GM21381 (cell line): ENCODE measurements at regions not wholly inside any gene's neighbourhood (a gene's known extent, or its start where the extent isn't known, plus 50 kb on each side); places are given as distances from the start of the nearest gene placed in this dataset.

Source experiments
- ATAC-seq: cut with Tn5 transposase; IDR thresholded peaks from one replicate; pipeline ENCODE4 v1.9.1; 2021; ENCODE audit warnings: mild to moderate bottlenecking, moderate library complexity; ENCODE audit not compliant: unreplicated experiment

- ATAC-seq = no peak
Measured at GRCh38 chr6:21807299-21808044, 213.9 kb downstream of the SOX4 start.

DNA sequence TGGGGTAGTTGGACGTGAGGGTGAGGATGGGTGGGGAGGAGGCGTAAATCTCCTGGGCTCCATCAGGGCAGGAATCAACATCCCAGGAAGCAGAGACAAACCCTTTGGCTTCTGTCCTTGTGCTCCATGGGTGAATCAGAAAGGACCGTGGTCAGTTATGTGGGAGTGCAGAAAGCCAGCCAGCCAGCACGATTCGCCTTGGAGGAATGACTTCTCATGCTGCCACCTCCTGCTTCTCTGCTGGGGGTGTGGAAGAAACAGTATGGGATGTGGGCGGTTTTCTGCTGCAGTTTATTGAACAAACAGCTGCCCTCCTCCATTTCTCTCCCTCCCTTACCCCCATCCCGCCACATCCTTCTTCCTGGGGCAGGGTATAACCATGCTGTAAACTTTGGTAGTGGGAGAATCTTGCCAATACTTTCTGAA lies 214.5 kb downstream of the SOX4 start:
- ATAC-seq = no peak

DNA sequence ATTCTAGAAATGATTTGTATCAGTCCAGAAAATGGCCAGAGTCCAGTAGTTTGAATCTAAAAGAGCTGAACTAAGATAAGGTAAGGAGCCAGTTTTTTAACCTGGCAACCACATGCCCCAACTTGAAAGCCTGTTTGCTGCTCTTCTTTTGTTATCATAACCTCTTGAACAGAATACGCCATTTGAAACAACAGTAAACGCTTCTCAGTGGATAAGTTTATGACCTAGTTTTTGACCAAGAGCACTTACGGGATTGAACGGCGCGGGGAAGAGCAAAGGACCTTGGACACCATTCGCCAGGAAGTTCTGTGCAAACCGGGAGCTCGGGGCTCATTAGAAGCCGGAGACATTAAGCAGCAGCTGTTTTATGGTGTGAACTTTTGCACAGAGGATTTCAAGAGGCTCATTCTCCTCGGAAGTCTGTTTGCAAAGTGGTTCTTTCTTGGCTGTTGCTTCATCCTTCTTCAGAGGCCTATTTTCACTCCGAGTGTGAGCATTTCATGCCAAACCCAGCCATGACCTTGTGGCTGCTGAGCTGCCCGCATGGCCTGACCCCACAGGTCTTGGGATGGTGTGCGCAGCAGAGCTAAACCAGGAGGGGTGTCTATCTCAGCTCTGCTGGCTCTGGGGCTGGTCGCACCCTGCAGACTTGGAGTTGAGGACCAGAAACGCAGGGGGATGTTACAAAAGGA lies 215.1 kb downstream of the SOX4 start:
- ATAC-seq = no peak

DNA sequence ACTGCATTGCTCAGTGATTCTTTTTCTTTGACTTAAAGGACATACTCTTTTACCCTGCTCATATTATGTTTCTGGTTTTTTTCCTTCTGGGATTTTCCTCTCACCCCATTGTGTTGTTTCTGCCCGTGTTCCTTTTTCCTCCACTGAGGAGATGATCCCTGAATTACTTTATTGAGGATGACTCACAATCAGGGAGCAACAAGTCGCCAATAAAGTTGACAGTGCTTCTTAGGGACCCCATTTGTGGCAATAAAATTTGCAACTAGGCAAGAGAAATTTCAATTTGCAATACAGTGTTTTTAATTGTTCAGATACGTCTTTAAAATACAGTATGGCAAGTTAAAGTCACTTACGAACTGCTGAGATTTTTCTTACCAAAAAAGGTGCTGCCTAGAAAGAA lies 217.9 kb downstream of the SOX4 start:
- ATAC-seq = no peak

GRCh38 chr6:21816231-21816630 lies 222.7 kb downstream of the SOX4 start:
- no peak for ATAC-seq

- ATAC-seq = no peak
Measured at GRCh38 chr6:21820442-21820841, 226.9 kb downstream of the SOX4 start.

GRCh38 chr6:21823371-21823770 lies 229.8 kb downstream of the SOX4 start:
- no peak for ATAC-seq

- no peak for ATAC-seq
Measured at GRCh38 chr6:21824431-21825177, 231.1 kb downstream of the SOX4 start.

DNA sequence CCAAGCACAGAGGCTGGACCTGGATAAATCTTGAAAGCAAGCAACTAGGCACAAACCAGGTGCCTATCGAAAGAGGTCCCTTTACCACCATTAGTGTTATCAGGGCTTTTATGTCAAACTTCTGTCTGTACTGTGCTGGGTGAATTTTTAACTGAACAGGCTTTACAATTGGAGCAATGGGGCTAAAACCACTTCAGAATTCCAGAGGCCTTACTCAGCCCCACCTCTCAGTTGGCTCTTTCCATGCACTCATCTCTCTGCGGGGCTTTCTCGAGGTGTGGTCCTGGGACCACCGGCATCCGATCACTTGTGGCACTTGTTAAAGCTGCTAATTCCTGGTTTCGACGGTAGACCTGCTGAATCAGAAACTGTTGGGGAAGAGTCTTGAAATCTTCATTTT lies 232.5 kb downstream of the SOX4 start:
- ATAC-seq = no peak

- no peak for ATAC-seq
Measured at GRCh38 chr6:21826904-21827303, 233.4 kb downstream of the SOX4 start.

DNA sequence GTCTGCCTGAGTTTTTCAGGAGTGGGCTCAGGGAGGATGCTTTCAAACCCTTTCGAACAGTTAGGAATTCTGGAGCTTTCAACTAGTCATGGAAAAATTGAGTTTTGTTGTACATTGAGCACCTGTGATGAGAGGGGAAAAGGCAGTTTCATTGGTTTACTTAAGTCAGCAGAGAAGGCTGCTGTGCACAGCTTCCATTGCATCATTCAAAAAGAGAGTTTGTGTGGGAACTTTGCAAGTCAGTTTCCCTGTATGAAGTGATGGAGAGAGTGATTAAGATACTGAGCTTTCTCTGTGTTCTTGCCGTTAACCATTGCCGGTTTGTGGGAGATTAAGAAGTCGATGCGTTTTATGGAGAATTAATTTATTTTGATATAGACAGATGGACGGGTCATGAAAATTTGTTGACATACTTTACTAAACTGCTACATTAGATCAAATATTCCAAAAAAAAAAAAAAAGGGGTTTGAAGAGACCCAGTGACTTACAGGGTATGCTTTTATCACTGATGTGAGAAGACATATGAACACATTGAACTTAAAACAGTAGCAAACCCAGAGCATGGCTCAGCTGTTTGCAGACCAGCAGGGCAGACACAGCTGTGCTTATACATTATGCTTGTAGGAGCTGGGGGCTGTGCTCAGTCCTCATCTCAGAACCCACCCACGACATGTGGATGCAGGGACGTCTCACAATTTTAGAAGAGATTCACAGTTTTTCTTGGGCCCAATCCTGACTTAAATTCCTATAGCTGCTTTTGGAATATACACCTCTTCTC lies 234.1 kb downstream of the SOX4 start:
- no peak for ATAC-seq

GRCh38 chr6:21828704-21829103 lies 235.2 kb downstream of the SOX4 start:
- no peak for ATAC-seq

DNA sequence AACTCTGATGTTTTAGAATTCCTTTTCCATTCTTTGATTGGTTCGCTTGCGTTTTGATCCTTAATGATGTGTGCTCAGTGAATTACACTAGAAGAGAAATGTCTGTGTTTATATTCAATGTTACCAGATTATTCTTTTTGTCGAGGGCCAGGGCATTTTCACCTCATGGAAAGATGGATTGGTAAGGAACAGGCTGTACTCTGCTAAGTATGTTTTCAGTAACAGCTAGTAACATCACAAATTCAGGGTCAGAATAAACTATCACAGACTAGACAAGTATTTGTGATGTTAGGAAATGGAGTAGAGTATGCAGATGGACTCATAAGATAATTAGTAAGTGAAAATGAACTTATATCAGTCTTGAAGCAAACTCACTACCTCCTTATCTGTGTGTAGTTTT lies 235.6 kb downstream of the SOX4 start:
- ATAC-seq = no peak

DNA sequence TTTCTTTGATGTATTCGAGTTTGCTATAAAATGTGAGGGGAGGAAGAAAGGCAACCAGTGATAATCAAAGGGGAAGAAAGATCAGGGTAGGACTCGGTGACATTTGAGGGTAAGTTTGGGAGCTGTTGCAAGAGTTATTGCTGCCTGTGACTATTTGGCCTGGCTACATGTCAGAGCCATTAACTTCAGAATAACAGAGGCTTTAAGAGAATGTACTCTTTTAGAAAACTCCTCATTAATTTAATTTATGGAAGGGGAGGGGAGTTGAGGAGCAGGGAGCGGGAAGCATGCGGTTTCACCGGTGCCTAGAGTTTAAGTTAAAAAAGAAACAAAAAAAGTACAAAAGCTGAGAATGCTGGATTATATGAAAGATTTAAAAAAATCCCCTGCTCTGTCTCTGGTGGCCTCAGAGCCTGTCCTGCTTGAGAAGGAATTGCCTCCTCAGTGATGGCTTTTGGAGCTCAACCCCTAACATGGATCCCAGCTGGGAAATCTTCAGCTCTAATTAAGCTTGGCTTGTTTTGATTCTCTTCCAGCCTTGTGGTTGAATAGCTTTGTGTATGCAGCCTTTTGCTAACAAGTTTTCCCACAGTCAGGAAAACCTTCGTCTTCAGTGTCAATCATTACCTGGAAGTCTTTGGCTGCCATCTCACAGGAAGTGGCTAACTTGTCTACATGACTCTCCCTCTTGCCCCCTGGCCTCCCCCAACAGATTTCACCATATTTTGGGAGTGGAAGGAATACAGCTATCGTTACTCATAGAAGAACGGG lies 238.2 kb downstream of the SOX4 start:
- no peak for ATAC-seq

- no peak for ATAC-seq
Measured at GRCh38 chr6:21836277-21836676, 242.7 kb downstream of the SOX4 start.

DNA sequence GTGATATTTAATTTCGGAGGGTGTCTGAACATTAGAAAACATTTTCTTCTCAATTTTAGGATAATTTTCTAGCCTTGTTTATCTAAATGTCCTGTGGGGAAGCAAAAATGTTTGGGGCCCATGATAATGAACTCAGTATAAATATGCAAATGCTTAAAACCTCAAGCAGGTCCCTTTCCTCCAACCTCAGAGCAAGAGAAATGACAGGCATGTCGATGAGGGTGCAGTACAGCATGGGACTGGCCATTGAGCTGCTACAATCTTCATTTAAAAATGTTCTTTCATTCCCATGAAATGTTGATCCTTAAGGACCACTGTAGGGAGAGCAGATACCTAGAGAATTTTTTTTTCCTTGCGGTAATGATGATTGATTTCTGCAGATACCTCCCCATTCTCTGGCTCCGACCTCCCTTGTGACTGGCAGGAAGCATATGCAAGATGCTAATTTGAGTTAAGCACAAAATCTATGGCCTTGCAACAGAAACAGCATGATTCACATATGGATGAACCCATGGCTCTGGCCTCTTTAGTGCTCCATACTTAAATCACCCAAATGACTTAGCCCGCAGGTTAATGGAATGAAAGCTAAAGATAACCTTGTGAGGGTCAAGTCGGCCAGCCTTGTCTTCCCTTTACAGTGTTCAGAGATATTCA lies 243.3 kb downstream of the SOX4 start:
- ATAC-seq = no peak

- ATAC-seq = no peak
Measured at GRCh38 chr6:21840428-21840827, 246.9 kb downstream of the SOX4 start.

GRCh38 chr6:21842875-21843645 lies 249.5 kb downstream of the SOX4 start:
- no peak for ATAC-seq
